ENCODE measurements at regions not wholly inside any gene's neighbourhood (a gene's known extent, or its start where the extent isn't known, plus 50 kb on each side); places are given as distances from the start of the nearest gene placed in this dataset.

DNA sequence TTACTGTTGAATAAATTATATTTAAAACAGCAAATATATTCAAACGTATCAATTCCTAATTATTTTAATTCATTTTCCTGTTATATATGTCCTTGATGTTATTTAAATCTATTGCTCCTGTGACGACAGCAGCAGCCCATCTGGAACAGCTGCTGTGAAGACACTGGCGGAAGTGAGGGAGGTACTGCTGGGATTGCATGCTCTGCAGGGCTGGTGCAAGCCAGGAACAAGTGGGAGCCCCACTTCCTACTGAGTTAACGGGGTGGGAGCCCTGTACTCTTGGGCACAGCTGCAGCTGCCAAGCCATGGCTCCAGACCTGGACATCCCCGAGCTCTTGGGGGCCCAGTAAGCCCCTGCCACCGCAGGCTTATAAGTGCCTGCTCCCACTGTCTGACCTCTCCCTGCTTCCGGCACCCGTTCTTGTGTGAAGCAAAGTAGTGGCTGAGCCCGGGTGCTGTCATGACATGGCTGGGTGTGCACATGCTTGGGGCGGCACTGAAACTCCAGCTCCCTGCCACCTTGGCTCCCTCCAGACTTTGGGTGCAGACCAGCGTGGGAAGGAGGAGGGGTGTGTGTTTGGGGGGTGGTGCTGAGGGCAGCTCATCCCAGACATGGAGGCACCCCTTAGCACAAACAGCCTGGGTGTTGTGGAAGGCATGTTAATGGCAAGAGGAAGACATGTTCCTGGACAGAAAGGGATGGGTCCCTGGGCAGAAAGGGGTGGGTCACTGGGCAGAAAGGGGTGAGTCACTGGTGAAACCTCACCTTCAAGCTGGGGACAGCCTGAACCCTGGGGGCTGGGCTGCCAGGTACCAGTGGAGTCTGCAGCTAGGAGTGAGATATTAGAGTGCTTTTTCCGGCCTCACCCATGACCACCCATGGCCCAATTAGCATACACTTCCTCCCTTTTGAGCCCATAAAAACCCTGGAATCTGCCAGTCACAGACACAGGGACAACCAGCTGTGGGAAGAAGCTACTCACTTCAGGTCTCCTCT, 1981.3 kb upstream of the IGFBP7 start:
- TF ChIP-seq TAF1 (IDR thresholded peaks at IDR 0.05; ENCODE audit: borderline replicate concordance, insufficient read depth, low read length), result no peak
- TF ChIP-seq SIN3A (IDR thresholded peaks at IDR 0.05; ENCODE audit: borderline replicate concordance, insufficient read depth, low read length), result no peak

All from PFSK-1 (cell line).